ENCODE measurements at regions not wholly inside any gene's neighbourhood (a gene's known extent, or its start where the extent isn't known, plus 50 kb on each side); places are given as distances from the start of the nearest gene placed in this dataset.

DNA sequence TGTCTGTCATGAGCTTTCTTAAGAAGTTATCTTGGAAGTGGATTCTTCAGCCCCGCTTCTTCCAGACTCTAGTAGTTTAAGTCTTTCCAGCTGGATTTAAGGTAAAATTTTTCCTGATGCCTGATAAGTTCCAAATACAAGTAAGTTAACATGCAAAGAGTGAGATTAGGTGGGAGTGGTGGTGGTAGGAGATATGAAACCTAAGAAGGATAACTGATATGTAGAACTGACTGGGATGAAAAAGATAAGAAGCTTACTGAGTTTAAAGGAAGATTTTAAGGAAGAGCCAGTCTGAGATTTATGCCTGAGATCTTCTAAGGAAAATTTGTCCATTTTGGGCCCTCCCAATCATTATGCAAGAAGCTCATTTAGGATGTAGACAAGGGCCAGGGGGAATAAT, 250.9 kb upstream of the SYT10 start:
- H3K36me3 ChIP-seq (ENCODE audit: insufficient read depth, low read length), result no peaks in the 10 kb centered on the region

DNA sequence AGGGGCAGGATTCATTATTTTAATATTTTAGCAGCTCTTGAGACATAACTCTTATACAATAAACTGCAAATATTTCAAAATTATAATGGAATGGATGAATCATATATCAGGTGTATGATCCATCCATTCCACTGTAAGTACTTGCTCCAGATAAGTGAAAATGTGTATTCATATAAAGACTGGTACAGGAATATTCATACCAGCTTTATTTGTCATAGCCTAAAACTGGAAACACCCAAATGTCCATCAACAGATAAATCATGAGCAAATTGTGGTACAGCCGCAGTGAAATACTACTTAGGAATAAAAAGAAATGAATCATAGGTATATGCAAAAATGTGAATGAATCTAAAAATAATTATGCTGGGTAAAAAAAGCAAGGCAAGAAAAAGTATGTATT, 263.6 kb upstream of the SYT10 start:
- Histone ChIP-seq H3K9ac (ENCODE audit: low read depth, low read length, poor library complexity, severe bottlenecking) (no peak overlapping the region), H2AFZ (ENCODE audit: low read length) (no peak overlapping the region), H3K27me3 (ENCODE audit: insufficient read depth, low read length, poor library complexity, severe bottlenecking) (no peaks in the 10 kb centered on the region), H3K4me2 (ENCODE audit: low read depth, low read length, poor library complexity, severe bottlenecking) (no peak overlapping the region), H3F3A (ENCODE audit: low read depth) (no peaks in the 10 kb centered on the region), H3K9me3 (ENCODE audit: insufficient read depth, low read depth, low read length) (no peaks in the 10 kb centered on the region), H3K4me1 (ENCODE audit: insufficient read depth, low read length, poor library complexity, severe bottlenecking) (no peaks in the 10 kb centered on the region), H3K36me3 (ENCODE audit: insufficient read depth, low read length) (no peaks in the 10 kb centered on the region), H3K79me2 (ENCODE audit: insufficient read depth, low read length) (no peaks in the 10 kb centered on the region), H3K9me2 (replicated peaks; ENCODE audit: low read depth, low read length) (no peaks in the 10 kb centered on the region), H3K4me3 (ENCODE audit: low read length, poor library complexity, severe bottlenecking) (no peak overlapping the region), H4K20me1 (ENCODE audit: insufficient read depth, low read length, poor library complexity, severe bottlenecking) (no peaks in the 10 kb centered on the region)
- TF ChIP-seq EZH2phosphoT487 (IDR thresholded peaks at IDR 0.05; ENCODE audit: borderline replicate concordance), result no peak

More for the DNA sequence above, 250.9 kb upstream of the SYT10 start:
- TF ChIP-seq, protein P1, sequence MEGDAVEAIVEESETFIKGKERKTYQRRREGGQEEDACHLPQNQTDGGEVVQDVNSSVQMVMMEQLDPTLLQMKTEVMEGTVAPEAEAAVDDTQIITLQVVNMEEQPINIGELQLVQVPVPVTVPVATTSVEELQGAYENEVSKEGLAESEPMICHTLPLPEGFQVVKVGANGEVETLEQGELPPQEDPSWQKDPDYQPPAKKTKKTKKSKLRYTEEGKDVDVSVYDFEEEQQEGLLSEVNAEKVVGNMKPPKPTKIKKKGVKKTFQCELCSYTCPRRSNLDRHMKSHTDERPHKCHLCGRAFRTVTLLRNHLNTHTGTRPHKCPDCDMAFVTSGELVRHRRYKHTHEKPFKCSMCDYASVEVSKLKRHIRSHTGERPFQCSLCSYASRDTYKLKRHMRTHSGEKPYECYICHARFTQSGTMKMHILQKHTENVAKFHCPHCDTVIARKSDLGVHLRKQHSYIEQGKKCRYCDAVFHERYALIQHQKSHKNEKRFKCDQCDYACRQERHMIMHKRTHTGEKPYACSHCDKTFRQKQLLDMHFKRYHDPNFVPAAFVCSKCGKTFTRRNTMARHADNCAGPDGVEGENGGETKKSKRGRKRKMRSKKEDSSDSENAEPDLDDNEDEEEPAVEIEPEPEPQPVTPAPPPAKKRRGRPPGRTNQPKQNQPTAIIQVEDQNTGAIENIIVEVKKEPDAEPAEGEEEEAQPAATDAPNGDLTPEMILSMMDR (conservative IDR thresholded peaks at IDR 0.05; ENCODE audit: low read length), result no peak
- no peak for TF ChIP-seq EZH2phosphoT487 (IDR thresholded peaks at IDR 0.05; ENCODE audit: borderline replicate concordance)
- Histone ChIP-seq H3K9me3 (ENCODE audit: insufficient read depth, low read depth, low read length) (no peaks in the 10 kb centered on the region), H3K27me3 (ENCODE audit: insufficient read depth, low read length, poor library complexity, severe bottlenecking) (no peaks in the 10 kb centered on the region), H3K4me1 (ENCODE audit: insufficient read depth, low read length, poor library complexity, severe bottlenecking) (no peaks in the 10 kb centered on the region), H3K9ac (ENCODE audit: low read depth, low read length, poor library complexity, severe bottlenecking) (no peak overlapping the region), H3F3A (ENCODE audit: low read depth) (no peaks in the 10 kb centered on the region), H3K79me2 (ENCODE audit: insufficient read depth, low read length) (no peaks in the 10 kb centered on the region), H3K4me3 (ENCODE audit: low read length, poor library complexity, severe bottlenecking) (no peak overlapping the region), H3K9me2 (replicated peaks; ENCODE audit: low read depth, low read length) (no peaks in the 10 kb centered on the region), H3K4me2 (ENCODE audit: low read depth, low read length, poor library complexity, severe bottlenecking) (no peak overlapping the region), H2AFZ (ENCODE audit: low read length) (no peak overlapping the region), H4K20me1 (ENCODE audit: insufficient read depth, low read length, poor library complexity, severe bottlenecking) (no peaks in the 10 kb centered on the region)

DNA sequence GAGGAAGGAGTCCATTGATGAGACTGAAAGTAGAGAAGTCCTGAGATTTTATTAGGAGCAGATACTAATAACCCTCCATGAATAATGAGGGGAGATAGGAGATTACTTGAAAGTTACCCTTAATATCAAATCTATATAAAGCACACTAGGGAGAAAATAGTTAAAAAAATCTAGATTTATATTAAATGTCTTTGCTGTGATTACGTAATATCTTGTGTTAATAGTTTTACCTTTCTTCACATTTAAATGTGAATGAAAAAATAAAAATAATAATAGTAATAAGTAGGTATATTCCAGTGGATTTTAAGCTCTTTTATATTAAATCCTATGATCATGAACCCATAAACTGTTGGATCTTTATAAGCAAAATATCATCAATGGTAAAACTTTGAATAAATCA, 267.3 kb upstream of the SYT10 start:
- no peaks in the 10 kb centered on the region for H3K4me1 ChIP-seq (ENCODE audit: insufficient read depth, low read length, poor library complexity, severe bottlenecking)
- TF ChIP-seq EZH2phosphoT487 (IDR thresholded peaks at IDR 0.05; ENCODE audit: borderline replicate concordance), result no peak
- TF ChIP-seq, protein P1 (conservative IDR thresholded peaks at IDR 0.05; ENCODE audit: low read length), result no peak
- H3K36me3 ChIP-seq (ENCODE audit: insufficient read depth, low read length), result no peaks in the 10 kb centered on the region
- no peaks in the 10 kb centered on the region for H3F3A ChIP-seq (ENCODE audit: low read depth)
- no peak overlapping the region for H3K9ac ChIP-seq (ENCODE audit: low read depth, low read length, poor library complexity, severe bottlenecking)
- H4K20me1 ChIP-seq (ENCODE audit: insufficient read depth, low read length, poor library complexity, severe bottlenecking), result no peaks in the 10 kb centered on the region
- no peak overlapping the region for H3K4me2 ChIP-seq (ENCODE audit: low read depth, low read length, poor library complexity, severe bottlenecking)
- H2AFZ ChIP-seq (ENCODE audit: low read length), result no peak overlapping the region
- no peak overlapping the region for H3K4me3 ChIP-seq (ENCODE audit: low read length, poor library complexity, severe bottlenecking)
- no peaks in the 10 kb centered on the region for H3K79me2 ChIP-seq (ENCODE audit: insufficient read depth, low read length)
- no peaks in the 10 kb centered on the region for H3K27me3 ChIP-seq (ENCODE audit: insufficient read depth, low read length, poor library complexity, severe bottlenecking)
- no peaks in the 10 kb centered on the region for H3K9me2 ChIP-seq (replicated peaks; ENCODE audit: low read depth, low read length)
- no peaks in the 10 kb centered on the region for H3K9me3 ChIP-seq (ENCODE audit: insufficient read depth, low read depth, low read length)

DNA sequence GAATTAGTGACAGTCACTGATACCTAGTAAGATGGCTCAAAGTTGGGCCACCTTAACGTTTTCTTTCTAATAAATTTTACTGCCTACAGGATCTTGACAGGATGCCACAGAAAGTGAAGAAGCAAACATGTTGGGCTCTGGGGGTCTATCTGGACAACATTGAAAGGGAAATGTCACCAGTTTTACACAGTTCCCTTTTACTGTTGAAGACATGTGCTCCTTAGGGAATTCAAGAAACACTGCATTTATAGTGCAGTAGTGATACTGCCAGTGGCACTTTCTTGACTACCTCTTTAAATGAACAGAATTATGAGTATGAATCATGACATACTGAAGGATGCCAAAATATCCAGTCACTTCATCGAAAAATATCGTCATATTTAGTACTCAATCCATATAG, 269.3 kb upstream of the SYT10 start:
- no peak overlapping the region for H3K9ac ChIP-seq (ENCODE audit: low read depth, low read length, poor library complexity, severe bottlenecking)
- no peak overlapping the region for H3K4me2 ChIP-seq (ENCODE audit: low read depth, low read length, poor library complexity, severe bottlenecking)

More for the DNA sequence above, 269.3 kb upstream of the SYT10 start:
- H2AFZ ChIP-seq (ENCODE audit: low read length), result no peak overlapping the region
- H3K9me2 ChIP-seq (replicated peaks; ENCODE audit: low read depth, low read length), result no peaks in the 10 kb centered on the region
- H3K36me3 ChIP-seq (ENCODE audit: insufficient read depth, low read length), result no peaks in the 10 kb centered on the region
- H3K27me3 ChIP-seq (ENCODE audit: insufficient read depth, low read length, poor library complexity, severe bottlenecking), result no peaks in the 10 kb centered on the region
- H3K4me3 ChIP-seq (ENCODE audit: low read length, poor library complexity, severe bottlenecking), result no peak overlapping the region
- no peaks in the 10 kb centered on the region for H4K20me1 ChIP-seq (ENCODE audit: insufficient read depth, low read length, poor library complexity, severe bottlenecking)
- no peaks in the 10 kb centered on the region for H3K79me2 ChIP-seq (ENCODE audit: insufficient read depth, low read length)
- no peaks in the 10 kb centered on the region for H3F3A ChIP-seq (ENCODE audit: low read depth)
- no peaks in the 10 kb centered on the region for H3K4me1 ChIP-seq (ENCODE audit: insufficient read depth, low read length, poor library complexity, severe bottlenecking)
- TF ChIP-seq, protein P1 (conservative IDR thresholded peaks at IDR 0.05; ENCODE audit: low read length), result no peak
- no peak for TF ChIP-seq EZH2phosphoT487 (IDR thresholded peaks at IDR 0.05; ENCODE audit: borderline replicate concordance)
- H3K9me3 ChIP-seq (ENCODE audit: insufficient read depth, low read depth, low read length), result no peaks in the 10 kb centered on the region

All from Loucy (cell line).